ENCODE measurements at regions not wholly inside any gene's neighbourhood (a gene's known extent, or its start where the extent isn't known, plus 50 kb on each side); places are given as distances from the start of the nearest gene placed in this dataset.
"Not testable (repeated sequence)": the region's sequence is repeated elsewhere in the genome, so short reads cannot be mapped to it uniquely, and the experiment has no call there.

- no peaks in the 10 kb centered on the region for H3K27me3 ChIP-seq
- ATAC-seq (ENCODE audit: low FRiP score in 2 of 2) (no peak), DNase-seq (no peak)
- no peak overlapping the region for H3K27ac ChIP-seq
- H3K9me3 ChIP-seq, result no peaks in the 10 kb centered on the region
- 57 to 62% methylated on average over 4 of the region's 4 CpGs for WGBS, 2 donors
- H3K4me1 ChIP-seq, result no peaks in the 10 kb centered on the region
- H3K36me3 ChIP-seq, result no peaks in the 10 kb centered on the region
- H3K4me3 ChIP-seq, result no peak overlapping the region
- no peak for TF ChIP-seq POLR2A (IDR thresholded peaks at IDR 0.05)
- no peak for TF ChIP-seq POLR2AphosphoS5 (IDR thresholded peaks at IDR 0.05)
- TF ChIP-seq CTCF (IDR thresholded peaks at IDR 0.05), result no peak
- no peak for TF ChIP-seq EP300 (IDR thresholded peaks at IDR 0.05)
These were observed 152.7 kb downstream of the MYLK4 start for GRCh38 chr6:2597991-2598390.

GRCh38 chr6:2597457-2597856 lies 153.3 kb downstream of the MYLK4 start:
- not testable (repeated sequence) for H3K36me3 ChIP-seq; H3K27ac ChIP-seq; H3K9me3 ChIP-seq; ATAC-seq (ENCODE audit: low FRiP score in 2 of 2); H3K4me3 ChIP-seq; DNase-seq; H3K27me3 ChIP-seq; H3K4me1 ChIP-seq
- WGBS, 2 donors, result 84 to 100% methylated on average over 2 of the region's 2 CpGs

GRCh38 chr6:2596222-2596621 lies 154.5 kb downstream of the MYLK4 start:
- WGBS, 2 donors, result 80% methylated on average over 1 of the region's 1 CpG; no CpG with 5 or more reads in 1 of the 2 donors
- Histone ChIP-seq H3K36me3 (no peaks in the 10 kb centered on the region), H3K4me1 (no peaks in the 10 kb centered on the region), H3K9me3 (no peaks in the 10 kb centered on the region), H3K27ac (no peak overlapping the region), H3K4me3 (no peak overlapping the region), H3K27me3 (no peaks in the 10 kb centered on the region)
- DNase-seq (peak in 1 of 2 donors; percentile 34), ATAC-seq (ENCODE audit: low FRiP score in 2 of 2) (no peak)
- TF ChIP-seq EP300 (IDR thresholded peaks at IDR 0.05) (no peak), POLR2AphosphoS5 (IDR thresholded peaks at IDR 0.05) (no peak), CTCF (IDR thresholded peaks at IDR 0.05) (no peak), POLR2A (IDR thresholded peaks at IDR 0.05) (no peak)

GRCh38 chr6:2594868-2595267 lies 155.9 kb downstream of the MYLK4 start:
- H3K4me3 ChIP-seq, result no peak overlapping the region
- no peak overlapping the region for H3K27ac ChIP-seq
- no peaks in the 10 kb centered on the region for H3K9me3 ChIP-seq
- ATAC-seq (ENCODE audit: low FRiP score in 2 of 2) (no peak), DNase-seq (no peak)
- no peak for TF ChIP-seq POLR2A (IDR thresholded peaks at IDR 0.05)
- no peak for TF ChIP-seq CTCF (IDR thresholded peaks at IDR 0.05)
- TF ChIP-seq EP300 (IDR thresholded peaks at IDR 0.05), result no peak
- no peak for TF ChIP-seq POLR2AphosphoS5 (IDR thresholded peaks at IDR 0.05)
- WGBS, 2 donors, result 100% methylated on average over 2 of the region's 2 CpGs
- H3K4me1 ChIP-seq, result no peaks in the 10 kb centered on the region
- H3K36me3 ChIP-seq, result no peaks in the 10 kb centered on the region
- no peaks in the 10 kb centered on the region for H3K27me3 ChIP-seq

GRCh38 chr6:2593167-2593566 lies 157.6 kb downstream of the MYLK4 start:
- TF ChIP-seq POLR2A (IDR thresholded peaks at IDR 0.05), result no peak
- no peak for TF ChIP-seq EP300 (IDR thresholded peaks at IDR 0.05)
- no peak for TF ChIP-seq POLR2AphosphoS5 (IDR thresholded peaks at IDR 0.05)
- TF ChIP-seq CTCF (IDR thresholded peaks at IDR 0.05), result no peak
- Histone ChIP-seq H3K4me3 (no peak overlapping the region), H3K27ac (no peak overlapping the region), H3K27me3 (no peaks in the 10 kb centered on the region), H3K4me1 (no peaks in the 10 kb centered on the region), H3K36me3 (no peaks in the 10 kb centered on the region), H3K9me3 (no peaks in the 10 kb centered on the region)
- WGBS, 2 donors, result 89 to 94% methylated on average over 3 to 6 of the region's 6 CpGs
- DNase-seq, result no peak
- no peak for ATAC-seq (ENCODE audit: low FRiP score in 2 of 2)
